Uterus (tissue), 2 donors: ENCODE measurements at regions not wholly inside any gene's neighbourhood (a gene's known extent, or its start where the extent isn't known, plus 50 kb on each side); places are given as distances from the start of the nearest gene placed in this dataset.

ENCODE experiments used
- POLR2A ChIP-seq, 2 donors: fragments of 450-650 bp; IDR thresholded peaks; one replicate each; pipeline ENCODE4 v1.6.1; 2016; ENCODE audit warnings: antibody characterized with exemption in 2 of 2, mild to moderate bottlenecking in 1 of 2, moderate library complexity in 1 of 2
- TF ChIP-seq, protein P1 (sequence below), 4 experiments: fragments of 200-600 bp in 2 of 4; fragments of 450-650 bp in 2 of 4; sonication (generic) in 2 of 4; IDR thresholded peaks; one replicate each; pipeline ENCODE4 v1.5.1; 2016 to 2019; ENCODE audit warnings: antibody characterized with exemption in 4 of 4, mild to moderate bottlenecking in 2 of 4, moderate library complexity in 1 of 4

DNA sequence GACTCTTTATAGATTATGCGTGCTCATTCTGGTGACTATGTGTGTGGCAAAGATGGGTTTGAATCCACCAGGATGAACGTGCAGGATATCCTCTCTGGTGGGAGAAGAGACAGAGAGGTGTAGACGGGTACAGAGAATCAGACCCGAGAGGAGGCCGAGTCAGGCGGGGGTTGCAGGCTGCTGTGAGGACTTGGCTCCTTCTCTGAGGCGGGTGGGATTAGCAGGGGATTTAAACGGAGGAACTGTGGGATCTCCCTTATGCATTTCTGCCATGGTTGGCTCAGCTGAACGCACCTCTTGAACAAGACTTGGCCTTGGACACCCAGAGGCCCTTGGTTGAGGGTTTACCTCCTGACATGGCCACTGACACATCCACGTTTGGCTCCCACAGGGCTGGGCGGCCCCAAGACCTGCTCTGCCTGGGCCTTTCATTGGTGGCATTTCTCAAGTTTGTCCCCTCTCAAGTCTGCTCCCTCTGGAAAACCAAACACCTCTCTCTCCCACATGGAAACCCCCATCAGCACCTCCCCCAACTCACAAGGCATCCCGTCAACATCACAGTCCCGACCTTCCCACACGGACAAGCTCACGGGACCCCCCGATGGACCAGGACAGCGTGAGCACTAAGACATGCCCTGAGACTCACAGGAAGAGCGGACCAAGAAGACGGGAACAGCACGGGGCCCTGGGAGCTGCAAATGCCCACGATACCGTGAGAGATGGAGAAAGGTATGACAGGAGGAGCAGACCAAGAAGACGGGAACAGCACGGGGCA, 158.3 kb downstream of the RTP5 start:
- TF ChIP-seq, protein P1, sequence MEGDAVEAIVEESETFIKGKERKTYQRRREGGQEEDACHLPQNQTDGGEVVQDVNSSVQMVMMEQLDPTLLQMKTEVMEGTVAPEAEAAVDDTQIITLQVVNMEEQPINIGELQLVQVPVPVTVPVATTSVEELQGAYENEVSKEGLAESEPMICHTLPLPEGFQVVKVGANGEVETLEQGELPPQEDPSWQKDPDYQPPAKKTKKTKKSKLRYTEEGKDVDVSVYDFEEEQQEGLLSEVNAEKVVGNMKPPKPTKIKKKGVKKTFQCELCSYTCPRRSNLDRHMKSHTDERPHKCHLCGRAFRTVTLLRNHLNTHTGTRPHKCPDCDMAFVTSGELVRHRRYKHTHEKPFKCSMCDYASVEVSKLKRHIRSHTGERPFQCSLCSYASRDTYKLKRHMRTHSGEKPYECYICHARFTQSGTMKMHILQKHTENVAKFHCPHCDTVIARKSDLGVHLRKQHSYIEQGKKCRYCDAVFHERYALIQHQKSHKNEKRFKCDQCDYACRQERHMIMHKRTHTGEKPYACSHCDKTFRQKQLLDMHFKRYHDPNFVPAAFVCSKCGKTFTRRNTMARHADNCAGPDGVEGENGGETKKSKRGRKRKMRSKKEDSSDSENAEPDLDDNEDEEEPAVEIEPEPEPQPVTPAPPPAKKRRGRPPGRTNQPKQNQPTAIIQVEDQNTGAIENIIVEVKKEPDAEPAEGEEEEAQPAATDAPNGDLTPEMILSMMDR (IDR thresholded peaks at IDR 0.05): no peak
- TF ChIP-seq POLR2A (IDR thresholded peaks at IDR 0.05): no peak
